ENCODE measurements at regions not wholly inside any gene's neighbourhood (a gene's known extent, or its start where the extent isn't known, plus 50 kb on each side); places are given as distances from the start of the nearest gene placed in this dataset.

DNA sequence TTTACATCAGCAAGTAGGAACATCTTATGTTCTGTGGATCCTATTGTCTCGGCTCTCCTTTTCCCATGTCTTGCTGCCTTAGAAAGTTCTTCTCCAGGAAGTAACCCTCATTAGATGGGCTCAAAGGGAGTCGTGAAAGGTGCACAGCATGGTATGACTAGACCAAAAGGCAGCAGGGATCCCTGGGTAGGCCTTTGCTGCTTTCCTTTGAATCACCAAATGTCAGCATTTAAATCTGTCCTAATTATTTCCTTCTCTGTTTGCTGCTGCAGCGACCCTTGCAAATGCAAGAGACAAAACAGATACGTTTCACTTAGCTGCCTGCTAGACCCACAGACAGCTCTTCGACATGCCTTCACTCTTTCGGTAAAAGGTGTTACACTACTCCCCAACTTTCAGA, 218.4 kb downstream of the ACTL7B start:
- Histone ChIP-seq H3K4me1 (no peaks in the 10 kb centered on the region), H3K27ac (no peak overlapping the region), H3K36me3 (no peaks in the 10 kb centered on the region), H3K27me3 (no peaks in the 10 kb centered on the region), H3K9me3 (no peaks in the 10 kb centered on the region), H3K4me3 (no peak overlapping the region)
- no peak for DNase-seq (ENCODE audit: low spot score)
- TF ChIP-seq, protein P1, sequence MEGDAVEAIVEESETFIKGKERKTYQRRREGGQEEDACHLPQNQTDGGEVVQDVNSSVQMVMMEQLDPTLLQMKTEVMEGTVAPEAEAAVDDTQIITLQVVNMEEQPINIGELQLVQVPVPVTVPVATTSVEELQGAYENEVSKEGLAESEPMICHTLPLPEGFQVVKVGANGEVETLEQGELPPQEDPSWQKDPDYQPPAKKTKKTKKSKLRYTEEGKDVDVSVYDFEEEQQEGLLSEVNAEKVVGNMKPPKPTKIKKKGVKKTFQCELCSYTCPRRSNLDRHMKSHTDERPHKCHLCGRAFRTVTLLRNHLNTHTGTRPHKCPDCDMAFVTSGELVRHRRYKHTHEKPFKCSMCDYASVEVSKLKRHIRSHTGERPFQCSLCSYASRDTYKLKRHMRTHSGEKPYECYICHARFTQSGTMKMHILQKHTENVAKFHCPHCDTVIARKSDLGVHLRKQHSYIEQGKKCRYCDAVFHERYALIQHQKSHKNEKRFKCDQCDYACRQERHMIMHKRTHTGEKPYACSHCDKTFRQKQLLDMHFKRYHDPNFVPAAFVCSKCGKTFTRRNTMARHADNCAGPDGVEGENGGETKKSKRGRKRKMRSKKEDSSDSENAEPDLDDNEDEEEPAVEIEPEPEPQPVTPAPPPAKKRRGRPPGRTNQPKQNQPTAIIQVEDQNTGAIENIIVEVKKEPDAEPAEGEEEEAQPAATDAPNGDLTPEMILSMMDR (IDR thresholded peaks at IDR 0.05), result no peak

DNA sequence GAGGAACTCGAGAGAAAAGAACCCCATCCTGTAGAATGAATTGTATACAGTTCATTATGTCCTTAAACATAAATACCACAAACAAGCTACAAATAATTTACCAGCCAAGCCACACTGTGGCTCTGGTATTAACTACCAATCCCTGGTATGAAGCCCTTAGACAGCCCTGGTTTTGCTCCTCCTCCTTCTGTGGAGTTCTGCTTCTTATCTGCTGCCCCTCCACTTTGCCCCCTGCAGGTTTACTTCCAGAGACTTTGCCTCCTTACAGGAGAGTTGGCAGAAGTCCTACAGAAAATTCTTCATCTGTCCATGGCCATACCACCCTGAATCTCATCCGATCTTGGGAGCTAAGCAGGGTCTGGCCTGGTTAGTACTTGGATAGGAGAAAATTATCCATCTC, 219.8 kb downstream of the ACTL7B start:
- Histone ChIP-seq H3K27ac (no peak overlapping the region), H3K36me3 (no peaks in the 10 kb centered on the region), H3K4me1 (no peaks in the 10 kb centered on the region), H3K4me3 (no peak overlapping the region), H3K27me3 (no peaks in the 10 kb centered on the region), H3K9me3 (no peaks in the 10 kb centered on the region)
- TF ChIP-seq, protein P1 (IDR thresholded peaks at IDR 0.05), result no peak
- no peak for DNase-seq (ENCODE audit: low spot score)

DNA sequence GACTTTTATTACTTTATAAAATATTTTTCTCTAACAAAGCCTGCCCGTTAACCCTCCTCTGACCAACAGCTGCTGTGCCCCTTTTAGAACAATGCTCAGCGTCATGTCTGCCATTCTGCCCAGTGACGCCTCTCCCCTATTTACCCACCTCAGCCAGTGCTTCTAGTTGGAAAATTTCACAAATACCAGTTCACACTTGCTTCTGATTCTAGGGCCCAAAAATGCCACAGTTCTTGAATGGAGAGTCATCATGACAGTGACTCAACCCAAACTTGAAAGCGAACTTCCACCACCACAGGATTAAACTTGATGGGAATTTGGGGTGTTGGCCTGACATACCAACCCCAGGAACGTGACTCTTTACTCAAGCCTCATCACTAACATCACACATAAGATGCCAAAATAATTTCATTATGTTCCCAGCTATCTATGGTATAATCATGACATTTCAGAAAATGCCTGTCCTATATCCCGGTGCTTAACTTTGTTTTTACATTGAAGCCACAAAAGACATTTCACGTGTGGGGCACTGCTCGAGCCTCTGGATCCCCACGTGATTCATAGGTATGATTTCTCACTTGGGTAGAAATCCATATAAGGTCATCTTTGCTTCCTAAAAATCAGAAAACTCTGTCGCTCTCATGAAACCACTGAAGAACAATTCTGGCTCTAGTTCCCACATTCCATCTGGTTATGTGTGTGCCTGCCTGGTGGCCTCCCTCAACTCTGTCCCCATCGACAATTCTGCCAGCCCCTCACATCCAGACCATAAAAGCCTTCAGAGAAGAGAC, 220.9 kb downstream of the ACTL7B start:
- no peaks in the 10 kb centered on the region for H3K36me3 ChIP-seq
- no peak overlapping the region for H3K4me3 ChIP-seq
- TF ChIP-seq, protein P1 (IDR thresholded peaks at IDR 0.05), result no peak
- H3K27me3 ChIP-seq, result no peaks in the 10 kb centered on the region
- DNase-seq (ENCODE audit: low spot score), result no peak
- no peak overlapping the region for H3K27ac ChIP-seq
- no peaks in the 10 kb centered on the region for H3K4me1 ChIP-seq
- H3K9me3 ChIP-seq, result no peaks in the 10 kb centered on the region

DNA sequence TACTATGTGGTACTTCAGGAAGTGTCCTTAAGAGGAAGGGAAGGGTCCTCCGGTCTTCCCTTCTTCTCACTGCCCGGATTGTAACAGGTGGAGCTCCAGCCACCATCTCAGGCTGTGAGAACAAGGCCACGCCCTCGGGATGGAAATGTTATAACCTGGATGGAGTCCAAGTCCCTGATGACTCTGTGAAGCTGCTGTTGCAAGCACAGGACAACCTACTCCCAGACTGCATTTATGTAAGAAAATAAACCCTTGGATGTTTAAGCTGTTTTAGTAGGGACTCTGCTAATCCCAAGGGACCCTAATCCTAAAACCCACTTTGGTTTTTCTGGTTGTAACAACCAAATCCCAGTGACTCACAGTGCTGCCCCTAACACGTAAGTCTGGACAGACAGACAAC, 221.6 kb downstream of the ACTL7B start:
- Histone ChIP-seq H3K27ac (no peak overlapping the region), H3K27me3 (no peaks in the 10 kb centered on the region), H3K4me1 (no peaks in the 10 kb centered on the region), H3K36me3 (no peaks in the 10 kb centered on the region), H3K9me3 (no peaks in the 10 kb centered on the region), H3K4me3 (no peak overlapping the region)
- no peak for DNase-seq (ENCODE audit: low spot score)
- TF ChIP-seq, protein P1 (IDR thresholded peaks at IDR 0.05), result no peak

- no peaks in the 10 kb centered on the region for H3K9me3 ChIP-seq
Measured at GRCh38 chr9:108631496-108632285, 224.1 kb downstream of the ACTL7B start.

More at GRCh38 chr9:108631496-108632285, 224.1 kb downstream of the ACTL7B start:
- H3K4me3 ChIP-seq, result no peak overlapping the region
- H3K36me3 ChIP-seq, result no peaks in the 10 kb centered on the region
- TF ChIP-seq, protein P1 (IDR thresholded peaks at IDR 0.05), result no peak
- no peaks in the 10 kb centered on the region for H3K4me1 ChIP-seq
- DNase-seq (ENCODE audit: low spot score), result no peak
- H3K27ac ChIP-seq, result no peak overlapping the region
- no peaks in the 10 kb centered on the region for H3K27me3 ChIP-seq
